Esophagus muscularis mucosa (tissue), 4 donors: ENCODE measurements at regions not wholly inside any gene's neighbourhood (a gene's known extent, or its start where the extent isn't known, plus 50 kb on each side); places are given as distances from the start of the nearest gene placed in this dataset.

ENCODE experiments used
- DNase-seq: peaks from one replicate; pipeline ENCODE4 v3.0.0-alpha.2; 2017; ENCODE audit errors: extremely low spot score
- H3K27ac ChIP-seq, 4 donors: fragments of 200-600 bp; sonication (generic); replicated peaks in 1 of 4; 1 replicate in 3 of 4; 2 replicates in 1 of 4; pipeline ENCODE4 v1.5.1; 2016 to 2019; ENCODE audit warnings: mild to moderate bottlenecking in 1 of 4
- H3K27me3 ChIP-seq, 4 donors: fragments of 200-600 bp; sonication (generic); one replicate each; pipeline versions ENCODE4 v1.5.1 to v1.6.0; 2016 to 2019
- H3K36me3 ChIP-seq, 4 donors: fragments of 200-600 bp; sonication (generic); one replicate each; pipeline ENCODE4 v1.5.1; 2016 to 2019
- H3K4me1 ChIP-seq, 4 donors: fragments of 200-600 bp; sonication (generic); one replicate each; pipeline ENCODE4 v1.5.1; 2016 to 2019
- H3K4me3 ChIP-seq, 4 donors: fragments of 200-600 bp; sonication (generic); 1 replicate in 2 of 4; 2 replicates in 2 of 4; pipeline ENCODE4 v1.5.1; 2016 to 2019; ENCODE audit warnings: mild to moderate bottlenecking in 4 of 4, moderate library complexity in 1 of 4
- H3K9me3 ChIP-seq, 4 donors: fragments of 200-600 bp; sonication (generic); 1 replicate in 3 of 4; 2 replicates in 1 of 4; pipeline ENCODE4 v1.5.1; 2016 to 2019
- EP300 ChIP-seq: sonication (generic); formaldehyde crosslinking; IDR thresholded peaks from one replicate; pipeline ENCODE4 v1.6.1; 2017; ENCODE audit warnings: antibody characterized with exemption
- POLR2A ChIP-seq: fragments of 450-650 bp; IDR thresholded peaks from one replicate; pipeline ENCODE4 v1.6.1; 2017; ENCODE audit warnings: antibody characterized with exemption, moderate library complexity, mild to moderate bottlenecking, low read depth
- POLR2AphosphoS5 ChIP-seq, 2 donors: sonication (generic); formaldehyde crosslinking; IDR thresholded peaks; one replicate each; pipeline ENCODE4 v1.6.1; 2017; ENCODE audit warnings: antibody characterized with exemption in 2 of 2
- WGBS: methylation state at CpG from one replicate; pipeline ENCODE4 v1.1.5; 2018; 5-methylcytosine and 5-hydroxymethylcytosine counted together
- intact Hi-C: fragments of 100-400 bp; cut with DNase I; formaldehyde crosslinking; loops from one replicate; pipeline ENCODE4 v1.15.1; 2023
- TF ChIP-seq, protein P1 (sequence below), 3 experiments: fragments of 200-600 bp in 2 of 3; fragments of 450-650 bp in 1 of 3; sonication (generic) in 2 of 3; IDR thresholded peaks; one replicate each; pipeline ENCODE4 v1.5.1; 2017 to 2019; ENCODE audit warnings: antibody characterized with exemption in 3 of 3, mild to moderate bottlenecking in 2 of 3, moderate library complexity in 1 of 3

DNA sequence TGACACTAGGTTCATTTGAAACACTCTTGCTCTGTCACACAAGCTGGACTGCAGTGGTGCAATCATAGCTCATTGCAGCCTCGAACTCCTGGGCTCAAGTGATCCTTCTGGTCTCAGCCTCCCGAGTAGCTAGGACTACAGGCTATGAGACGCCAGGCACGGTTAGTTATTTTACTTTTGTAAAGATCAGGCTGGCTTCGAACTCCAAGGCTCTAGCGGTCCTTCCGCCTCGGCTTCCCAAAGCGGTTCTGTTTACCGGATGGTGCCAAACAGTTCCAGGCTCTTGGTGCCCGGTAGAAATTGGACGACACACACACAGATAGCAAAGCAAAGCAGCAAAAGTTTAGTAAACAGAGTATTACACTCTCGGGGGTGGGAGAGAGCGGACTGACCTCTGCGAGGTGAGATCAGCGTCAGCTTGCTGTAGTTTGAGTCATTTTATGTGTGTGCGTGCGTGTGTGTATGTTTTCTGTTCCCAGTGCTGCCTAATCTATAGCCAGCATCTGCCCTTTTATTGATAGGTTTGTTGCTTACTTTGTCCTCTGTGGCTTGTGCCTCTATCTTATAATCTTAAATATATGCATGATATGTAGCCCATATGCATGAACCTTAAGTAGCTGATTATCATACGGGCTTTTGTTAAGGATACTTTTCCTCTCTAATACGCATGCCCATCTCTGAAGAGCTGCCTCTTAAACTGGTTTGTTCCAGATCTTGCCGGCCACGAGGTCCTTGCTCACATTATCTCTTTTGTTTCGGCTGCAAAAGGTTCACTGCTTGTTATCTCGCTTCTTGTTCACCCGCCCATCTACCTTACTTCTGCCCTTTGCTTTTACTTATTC, 75.2 kb downstream of the OR2B2 start:
- under 1% methylated on average over 23 of the region's 25 CpGs for WGBS

DNA sequence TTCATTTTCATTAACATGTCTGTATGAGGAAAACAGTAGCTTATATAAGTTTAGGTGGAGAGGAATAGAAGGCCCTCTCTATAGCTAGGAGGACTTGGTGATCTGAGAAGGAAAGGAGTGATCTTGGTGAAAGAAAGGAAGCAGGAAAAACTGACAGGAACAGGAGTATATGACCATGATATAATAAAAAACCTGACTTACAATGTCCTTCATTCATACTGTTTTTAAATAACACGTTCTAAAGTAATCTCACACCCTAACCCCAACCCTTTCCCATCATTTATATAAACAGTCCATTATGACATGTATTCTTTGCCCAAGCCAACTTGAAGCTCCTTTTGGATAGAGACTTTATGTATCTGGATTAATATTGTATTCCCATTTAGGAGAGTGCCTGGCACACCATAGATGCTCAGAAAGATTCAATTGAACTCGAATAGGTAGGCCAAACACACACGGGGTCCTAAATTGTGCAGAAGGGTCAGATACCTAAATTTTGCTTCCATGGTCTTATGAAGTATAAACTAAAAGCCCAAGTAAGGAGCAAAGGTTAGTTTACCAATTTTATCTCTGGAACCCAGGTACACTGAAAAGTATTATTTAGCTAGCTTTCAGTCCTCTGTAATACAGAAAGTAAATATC, 75.9 kb downstream of the OR2B2 start:
- Histone ChIP-seq H3K36me3 (peaks cover 0 to 4% (median 0%) of the 10 kb centered on the region in 4 donors), H3K27ac (peak overlapping the region; percentile 89 to 96 (median 95)), H3K4me1 (peaks cover 18 to 34% (median 29%) of the 10 kb centered on the region in 4 donors), H3K9me3 (no peaks in the 10 kb centered on the region), H3K27me3 (peaks cover 0 to 10% (median 3%) of the 10 kb centered on the region in 4 donors), H3K4me3 (peak overlapping the region; percentile 69 to 90 (median 77))
- TF ChIP-seq, protein P1, sequence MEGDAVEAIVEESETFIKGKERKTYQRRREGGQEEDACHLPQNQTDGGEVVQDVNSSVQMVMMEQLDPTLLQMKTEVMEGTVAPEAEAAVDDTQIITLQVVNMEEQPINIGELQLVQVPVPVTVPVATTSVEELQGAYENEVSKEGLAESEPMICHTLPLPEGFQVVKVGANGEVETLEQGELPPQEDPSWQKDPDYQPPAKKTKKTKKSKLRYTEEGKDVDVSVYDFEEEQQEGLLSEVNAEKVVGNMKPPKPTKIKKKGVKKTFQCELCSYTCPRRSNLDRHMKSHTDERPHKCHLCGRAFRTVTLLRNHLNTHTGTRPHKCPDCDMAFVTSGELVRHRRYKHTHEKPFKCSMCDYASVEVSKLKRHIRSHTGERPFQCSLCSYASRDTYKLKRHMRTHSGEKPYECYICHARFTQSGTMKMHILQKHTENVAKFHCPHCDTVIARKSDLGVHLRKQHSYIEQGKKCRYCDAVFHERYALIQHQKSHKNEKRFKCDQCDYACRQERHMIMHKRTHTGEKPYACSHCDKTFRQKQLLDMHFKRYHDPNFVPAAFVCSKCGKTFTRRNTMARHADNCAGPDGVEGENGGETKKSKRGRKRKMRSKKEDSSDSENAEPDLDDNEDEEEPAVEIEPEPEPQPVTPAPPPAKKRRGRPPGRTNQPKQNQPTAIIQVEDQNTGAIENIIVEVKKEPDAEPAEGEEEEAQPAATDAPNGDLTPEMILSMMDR (IDR thresholded peaks at IDR 0.05): no peak
- TF ChIP-seq POLR2A (no peak), EP300 (no peak), POLR2AphosphoS5 (IDR thresholded peaks at IDR 0.05) (no peak)
- DNase-seq: no peak
- 31% methylated on average over 3 of the region's 3 CpGs for WGBS
- intact Hi-C loops: loop anchor here (5.0 to 10.0 kb wide), 2 partner anchors 56 to 1811 kb away; a partner anchor contains a TSS

More for the DNA sequence above, 75.2 kb downstream of the OR2B2 start:
- intact Hi-C loops: loop anchor here (5.0 to 10.0 kb wide), 2 partner anchors 55 to 1812 kb away; a partner anchor contains a TSS
- H3K4me1 ChIP-seq: peaks cover 18 to 30% (median 27%) of the 10 kb centered on the region in 4 donors
- H3K27ac ChIP-seq: peak overlapping the region; percentile 89 to 96 (median 95)
- peaks cover 0 to 4% (median 0%) of the 10 kb centered on the region in 4 donors for H3K36me3 ChIP-seq
- no peak for DNase-seq
- no peaks in the 10 kb centered on the region for H3K9me3 ChIP-seq
- peak overlapping the region; percentile 69 to 90 (median 77) for H3K4me3 ChIP-seq
- H3K27me3 ChIP-seq: peaks cover 0 to 5% (median 2%) of the 10 kb centered on the region in 4 donors
- TF ChIP-seq, protein P1 (IDR thresholded peaks at IDR 0.05): no peak
- TF ChIP-seq POLR2A (no peak), POLR2AphosphoS5 (IDR thresholded peaks at IDR 0.05) (peak; percentile 59 to 65)

DNA sequence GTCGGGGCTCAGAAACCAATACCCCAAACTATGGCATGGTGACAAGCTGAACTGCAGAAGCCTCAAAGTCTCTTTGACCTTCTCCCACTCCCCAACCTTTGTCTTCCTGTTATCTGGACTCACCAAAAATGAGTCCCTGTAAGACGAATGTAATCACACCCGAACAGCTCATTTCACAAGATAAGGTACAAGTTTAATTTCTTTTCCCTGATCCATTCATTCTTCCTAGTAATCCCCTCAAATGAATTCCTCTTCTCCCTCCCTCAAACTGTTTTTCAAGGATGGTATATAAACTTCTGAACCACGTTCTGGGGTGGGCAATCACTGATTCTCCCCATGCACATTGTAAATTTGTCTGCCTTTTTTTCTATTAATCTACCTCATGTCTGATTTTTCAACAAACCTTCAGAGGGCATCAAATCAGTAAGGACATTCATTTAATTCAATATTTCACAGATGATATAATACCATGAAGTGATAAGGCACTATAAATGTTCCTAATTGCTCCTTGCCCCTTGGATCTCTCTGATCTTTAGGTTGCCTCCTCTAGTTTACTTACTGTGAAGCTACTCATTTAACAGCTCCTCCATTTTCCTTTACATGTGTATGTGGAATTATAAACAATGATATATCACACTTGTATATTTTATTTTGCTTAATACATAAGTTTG, 77.2 kb downstream of the OR2B2 start:
- Histone ChIP-seq H3K27ac (no peak overlapping the region), H3K27me3 (peaks cover 0 to 16% (median 7%) of the 10 kb centered on the region in 4 donors), H3K9me3 (no peaks in the 10 kb centered on the region), H3K36me3 (peaks cover 0 to 4% (median 0%) of the 10 kb centered on the region in 4 donors), H3K4me1 (peaks cover 21 to 41% (median 32%) of the 10 kb centered on the region in 4 donors), H3K4me3 (no peak overlapping the region)
- TF ChIP-seq POLR2AphosphoS5 (IDR thresholded peaks at IDR 0.05) (no peak), EP300 (no peak), POLR2A (no peak)
- TF ChIP-seq, protein P1 (IDR thresholded peaks at IDR 0.05): no peak
- DNase-seq: no peak
- WGBS: 84% methylated on average over 4 of the region's 4 CpGs
- intact Hi-C loops: loop anchor here (5.0 to 10.0 kb wide), 2 partner anchors 57 to 1810 kb away; a partner anchor contains a TSS

DNA sequence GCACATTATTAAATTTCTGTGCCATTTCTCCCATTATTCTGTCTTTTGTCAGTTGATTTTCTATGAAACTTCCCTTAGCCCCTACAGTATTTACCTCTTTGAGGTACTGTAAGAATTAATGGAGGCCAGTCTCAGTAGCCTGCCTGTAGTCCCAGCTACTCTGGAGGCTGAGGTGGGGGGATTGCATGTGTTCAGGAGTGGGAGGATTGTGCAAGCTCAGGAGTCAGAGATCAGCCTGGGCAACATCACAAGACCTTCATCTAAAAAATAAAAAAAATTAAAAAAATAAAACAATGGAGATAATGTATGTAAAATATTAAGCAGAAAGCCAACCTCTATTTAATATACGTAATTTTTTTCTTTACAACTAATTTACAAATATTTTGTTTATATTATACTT, 77.8 kb downstream of the OR2B2 start:
- Histone ChIP-seq H3K27ac (no peak overlapping the region), H3K27me3 (peaks cover 0 to 16% (median 5%) of the 10 kb centered on the region in 4 donors), H3K9me3 (no peaks in the 10 kb centered on the region), H3K4me1 (peaks cover 16 to 35% (median 26%) of the 10 kb centered on the region in 4 donors), H3K36me3 (peaks cover 0 to 4% (median 0%) of the 10 kb centered on the region in 4 donors), H3K4me3 (no peak overlapping the region)
- 91% methylated on average over 1 of the region's 1 CpG for WGBS
- DNase-seq: no peak
- no peak for TF ChIP-seq POLR2A
- TF ChIP-seq POLR2AphosphoS5 (IDR thresholded peaks at IDR 0.05): no peak
- no peak for TF ChIP-seq EP300
- TF ChIP-seq, protein P1 (IDR thresholded peaks at IDR 0.05): no peak
- intact Hi-C loops: loop anchor here (10.0 kb wide), 1 partner anchor 1810 kb away; a partner anchor contains a TSS
